ENCODE measurements at regions not wholly inside any gene's neighbourhood (a gene's known extent, or its start where the extent isn't known, plus 50 kb on each side); places are given as distances from the start of the nearest gene placed in this dataset.
"Not testable (repeated sequence)": the region's sequence is repeated elsewhere in the genome, so short reads cannot be mapped to it uniquely, and the experiment has no call there.

GRCh38 chr5:121516997-121517396 lies 334.7 kb upstream of the FTMT start:
- no peak for DNase-seq

GRCh38 chr5:121525706-121526105 lies 326.0 kb upstream of the FTMT start:
- no peak for DNase-seq

GRCh38 chr5:121526908-121527307 lies 324.8 kb upstream of the FTMT start:
- no peak for DNase-seq

- no peak for DNase-seq
These were observed 317.9 kb upstream of the FTMT start for GRCh38 chr5:121533814-121534213.

GRCh38 chr5:121550989-121551388 lies 300.7 kb upstream of the FTMT start:
- DNase-seq, result no peak

GRCh38 chr5:121559832-121560231 lies 291.9 kb upstream of the FTMT start:
- no peak for DNase-seq

GRCh38 chr5:121572061-121572460 lies 279.6 kb upstream of the FTMT start:
- DNase-seq, result no peak

GRCh38 chr5:121573721-121574382 lies 277.8 kb upstream of the FTMT start:
- no peak for DNase-seq

GRCh38 chr5:121581588-121581987 lies 270.1 kb upstream of the FTMT start:
- no peak for DNase-seq

- DNase-seq, result peak; percentile 88
These were observed 254.8 kb upstream of the FTMT start for GRCh38 chr5:121596882-121597281.

- DNase-seq, result peak; percentile 15
These were observed 242.9 kb upstream of the FTMT start for GRCh38 chr5:121608826-121609225.

- no peak for DNase-seq
These were observed 227.6 kb upstream of the FTMT start for GRCh38 chr5:121624035-121624434.

GRCh38 chr5:121628783-121629182 lies 222.9 kb upstream of the FTMT start:
- peak; percentile 40 for DNase-seq

GRCh38 chr5:121630402-121630801 lies 221.3 kb upstream of the FTMT start:
- peak; percentile 15 for DNase-seq

GRCh38 chr5:121634946-121635345 lies 216.7 kb upstream of the FTMT start:
- no peak for DNase-seq

GRCh38 chr5:121638126-121638525 lies 213.6 kb upstream of the FTMT start:
- no peak for DNase-seq

- peak; percentile 32 for DNase-seq
These were observed 211.4 kb upstream of the FTMT start for GRCh38 chr5:121640298-121640697.

GRCh38 chr5:121658221-121658620 lies 193.5 kb upstream of the FTMT start:
- DNase-seq, result no peak

- DNase-seq, result no peak
These were observed 191.5 kb upstream of the FTMT start for GRCh38 chr5:121660142-121660541.

GRCh38 chr5:121665542-121665941 lies 186.1 kb upstream of the FTMT start:
- DNase-seq, result not testable (repeated sequence)

GRCh38 chr5:121667292-121667691 lies 184.4 kb upstream of the FTMT start:
- no peak for DNase-seq

GRCh38 chr5:121668635-121669034 lies 183.0 kb upstream of the FTMT start:
- DNase-seq, result no peak

GRCh38 chr5:121671624-121672023 lies 180.1 kb upstream of the FTMT start:
- DNase-seq, result no peak

- no peak for DNase-seq
These were observed 175.8 kb upstream of the FTMT start for GRCh38 chr5:121675924-121676323.

- DNase-seq, result no peak
These were observed 170.3 kb upstream of the FTMT start for GRCh38 chr5:121681229-121681855.

Measured in NCI-H69 (cell line).